ENCODE measurements at regions not wholly inside any gene's neighbourhood (a gene's known extent, or its start where the extent isn't known, plus 50 kb on each side); places are given as distances from the start of the nearest gene placed in this dataset.

DNA sequence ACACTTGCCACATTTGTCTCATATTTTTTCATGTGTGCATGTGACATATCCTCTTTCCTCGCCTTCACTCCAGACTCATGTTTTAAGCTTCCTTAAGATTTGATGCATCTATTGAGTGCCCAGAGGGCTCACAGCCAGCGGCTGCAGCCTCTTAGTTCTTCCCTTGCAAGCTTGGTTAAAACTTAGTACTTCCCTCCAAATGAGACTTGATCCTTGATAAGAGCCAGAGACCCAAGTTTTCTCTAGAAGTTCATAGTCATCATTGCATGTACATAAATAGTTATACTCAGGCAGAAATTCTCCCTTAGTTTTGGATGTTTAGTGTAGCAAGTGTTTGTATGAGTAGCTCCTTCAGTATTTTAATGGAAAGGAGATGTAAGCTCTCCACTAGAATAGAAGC, 337.6 kb upstream of the B3GALT2 start:
- ATAC-seq, result no peak

DNA sequence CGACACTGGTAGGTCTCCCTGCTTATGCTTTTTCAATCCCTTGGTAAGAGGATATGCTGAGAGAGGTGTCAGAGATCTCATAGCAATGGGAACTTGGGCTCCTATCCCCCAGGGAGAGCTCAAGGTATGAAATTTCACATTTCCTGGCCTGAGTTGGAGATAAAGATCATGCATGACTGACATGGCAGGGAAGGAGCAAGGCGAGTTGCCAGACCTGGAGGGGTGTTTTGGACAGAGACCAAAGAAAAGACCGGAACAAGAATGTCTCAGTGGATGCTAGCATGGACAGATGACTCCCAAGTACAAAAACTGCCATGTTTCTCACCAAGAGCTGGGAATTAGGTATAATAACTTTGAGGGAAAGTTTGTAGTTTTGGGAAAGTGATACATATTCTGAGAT, 334.1 kb upstream of the B3GALT2 start:
- TF ChIP-seq ZFP30 (CRISPR knock-in tag; IDR thresholded peaks at IDR 0.05) (no peak), SNAI2 (CRISPR knock-in tag; IDR thresholded peaks at IDR 0.05) (no peak), TOX (CRISPR knock-in tag; IDR thresholded peaks at IDR 0.05; ENCODE audit: borderline replicate concordance) (no peak), RARB (CRISPR knock-in tag; IDR thresholded peaks at IDR 0.05) (no peak), ZC3H10 (CRISPR knock-in tag; IDR thresholded peaks at IDR 0.05) (no peak), ZNF70 (CRISPR knock-in tag; IDR thresholded peaks at IDR 0.05) (no peak), ISL1 (CRISPR knock-in tag; IDR thresholded peaks at IDR 0.05) (no peak), ESRRG (CRISPR knock-in tag; IDR thresholded peaks at IDR 0.05) (no peak), GLIS3 (CRISPR knock-in tag; IDR thresholded peaks at IDR 0.05) (no peak), ZFP3 (CRISPR knock-in tag; IDR thresholded peaks at IDR 0.05) (no peak), PPARA (CRISPR knock-in tag; IDR thresholded peaks at IDR 0.05; ENCODE audit: borderline replicate concordance) (no peak), BACH2 (CRISPR knock-in tag; IDR thresholded peaks at IDR 0.05; ENCODE audit: borderline replicate concordance) (no peak)
- TF ChIP-seq, protein P1, sequence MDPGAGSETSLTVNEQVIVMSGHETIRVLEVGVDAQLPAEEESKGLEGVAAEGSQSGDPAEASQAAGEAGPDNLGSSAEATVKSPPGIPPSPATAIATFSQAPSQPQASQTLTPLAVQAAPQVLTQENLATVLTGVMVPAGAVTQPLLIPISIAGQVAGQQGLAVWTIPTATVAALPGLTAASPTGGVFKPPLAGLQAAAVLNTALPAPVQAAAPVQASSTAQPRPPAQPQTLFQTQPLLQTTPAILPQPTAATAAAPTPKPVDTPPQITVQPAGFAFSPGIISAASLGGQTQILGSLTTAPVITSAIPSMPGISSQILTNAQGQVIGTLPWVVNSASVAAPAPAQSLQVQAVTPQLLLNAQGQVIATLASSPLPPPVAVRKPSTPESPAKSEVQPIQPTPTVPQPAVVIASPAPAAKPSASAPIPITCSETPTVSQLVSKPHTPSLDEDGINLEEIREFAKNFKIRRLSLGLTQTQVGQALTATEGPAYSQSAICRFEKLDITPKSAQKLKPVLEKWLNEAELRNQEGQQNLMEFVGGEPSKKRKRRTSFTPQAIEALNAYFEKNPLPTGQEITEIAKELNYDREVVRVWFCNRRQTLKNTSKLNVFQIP (CRISPR knock-in tag; IDR thresholded peaks at IDR 0.05; ENCODE audit: borderline replicate concordance, low read depth), result no peak
- TF ChIP-seq, protein P2, sequence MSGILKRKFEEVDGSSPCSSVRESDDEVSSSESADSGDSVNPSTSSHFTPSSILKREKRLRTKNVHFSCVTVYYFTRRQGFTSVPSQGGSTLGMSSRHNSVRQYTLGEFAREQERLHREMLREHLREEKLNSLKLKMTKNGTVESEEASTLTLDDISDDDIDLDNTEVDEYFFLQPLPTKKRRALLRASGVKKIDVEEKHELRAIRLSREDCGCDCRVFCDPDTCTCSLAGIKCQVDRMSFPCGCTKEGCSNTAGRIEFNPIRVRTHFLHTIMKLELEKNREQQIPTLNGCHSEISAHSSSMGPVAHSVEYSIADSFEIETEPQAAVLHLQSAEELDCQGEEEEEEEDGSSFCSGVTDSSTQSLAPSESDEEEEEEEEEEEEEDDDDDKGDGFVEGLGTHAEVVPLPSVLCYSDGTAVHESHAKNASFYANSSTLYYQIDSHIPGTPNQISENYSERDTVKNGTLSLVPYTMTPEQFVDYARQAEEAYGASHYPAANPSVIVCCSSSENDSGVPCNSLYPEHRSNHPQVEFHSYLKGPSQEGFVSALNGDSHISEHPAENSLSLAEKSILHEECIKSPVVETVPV (CRISPR knock-in tag; IDR thresholded peaks at IDR 0.05), result no peak
- TF ChIP-seq, protein P3, sequence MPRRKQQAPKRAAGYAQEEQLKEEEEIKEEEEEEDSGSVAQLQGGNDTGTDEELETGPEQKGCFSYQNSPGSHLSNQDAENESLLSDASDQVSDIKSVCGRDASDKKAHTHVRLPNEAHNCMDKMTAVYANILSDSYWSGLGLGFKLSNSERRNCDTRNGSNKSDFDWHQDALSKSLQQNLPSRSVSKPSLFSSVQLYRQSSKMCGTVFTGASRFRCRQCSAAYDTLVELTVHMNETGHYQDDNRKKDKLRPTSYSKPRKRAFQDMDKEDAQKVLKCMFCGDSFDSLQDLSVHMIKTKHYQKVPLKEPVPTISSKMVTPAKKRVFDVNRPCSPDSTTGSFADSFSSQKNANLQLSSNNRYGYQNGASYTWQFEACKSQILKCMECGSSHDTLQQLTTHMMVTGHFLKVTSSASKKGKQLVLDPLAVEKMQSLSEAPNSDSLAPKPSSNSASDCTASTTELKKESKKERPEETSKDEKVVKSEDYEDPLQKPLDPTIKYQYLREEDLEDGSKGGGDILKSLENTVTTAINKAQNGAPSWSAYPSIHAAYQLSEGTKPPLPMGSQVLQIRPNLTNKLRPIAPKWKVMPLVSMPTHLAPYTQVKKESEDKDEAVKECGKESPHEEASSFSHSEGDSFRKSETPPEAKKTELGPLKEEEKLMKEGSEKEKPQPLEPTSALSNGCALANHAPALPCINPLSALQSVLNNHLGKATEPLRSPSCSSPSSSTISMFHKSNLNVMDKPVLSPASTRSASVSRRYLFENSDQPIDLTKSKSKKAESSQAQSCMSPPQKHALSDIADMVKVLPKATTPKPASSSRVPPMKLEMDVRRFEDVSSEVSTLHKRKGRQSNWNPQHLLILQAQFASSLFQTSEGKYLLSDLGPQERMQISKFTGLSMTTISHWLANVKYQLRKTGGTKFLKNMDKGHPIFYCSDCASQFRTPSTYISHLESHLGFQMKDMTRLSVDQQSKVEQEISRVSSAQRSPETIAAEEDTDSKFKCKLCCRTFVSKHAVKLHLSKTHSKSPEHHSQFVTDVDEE (CRISPR knock-in tag; IDR thresholded peaks at IDR 0.05), result no peak
- TF ChIP-seq, protein P4, sequence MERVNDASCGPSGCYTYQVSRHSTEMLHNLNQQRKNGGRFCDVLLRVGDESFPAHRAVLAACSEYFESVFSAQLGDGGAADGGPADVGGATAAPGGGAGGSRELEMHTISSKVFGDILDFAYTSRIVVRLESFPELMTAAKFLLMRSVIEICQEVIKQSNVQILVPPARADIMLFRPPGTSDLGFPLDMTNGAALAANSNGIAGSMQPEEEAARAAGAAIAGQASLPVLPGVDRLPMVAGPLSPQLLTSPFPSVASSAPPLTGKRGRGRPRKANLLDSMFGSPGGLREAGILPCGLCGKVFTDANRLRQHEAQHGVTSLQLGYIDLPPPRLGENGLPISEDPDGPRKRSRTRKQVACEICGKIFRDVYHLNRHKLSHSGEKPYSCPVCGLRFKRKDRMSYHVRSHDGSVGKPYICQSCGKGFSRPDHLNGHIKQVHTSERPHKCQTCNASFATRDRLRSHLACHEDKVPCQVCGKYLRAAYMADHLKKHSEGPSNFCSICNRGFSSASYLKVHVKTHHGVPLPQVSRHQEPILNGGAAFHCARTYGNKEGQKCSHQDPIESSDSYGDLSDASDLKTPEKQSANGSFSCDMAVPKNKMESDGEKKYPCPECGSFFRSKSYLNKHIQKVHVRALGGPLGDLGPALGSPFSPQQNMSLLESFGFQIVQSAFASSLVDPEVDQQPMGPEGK (CRISPR knock-in tag; IDR thresholded peaks at IDR 0.05; ENCODE audit: borderline replicate concordance), result no peak
- TF ChIP-seq, protein P5, sequence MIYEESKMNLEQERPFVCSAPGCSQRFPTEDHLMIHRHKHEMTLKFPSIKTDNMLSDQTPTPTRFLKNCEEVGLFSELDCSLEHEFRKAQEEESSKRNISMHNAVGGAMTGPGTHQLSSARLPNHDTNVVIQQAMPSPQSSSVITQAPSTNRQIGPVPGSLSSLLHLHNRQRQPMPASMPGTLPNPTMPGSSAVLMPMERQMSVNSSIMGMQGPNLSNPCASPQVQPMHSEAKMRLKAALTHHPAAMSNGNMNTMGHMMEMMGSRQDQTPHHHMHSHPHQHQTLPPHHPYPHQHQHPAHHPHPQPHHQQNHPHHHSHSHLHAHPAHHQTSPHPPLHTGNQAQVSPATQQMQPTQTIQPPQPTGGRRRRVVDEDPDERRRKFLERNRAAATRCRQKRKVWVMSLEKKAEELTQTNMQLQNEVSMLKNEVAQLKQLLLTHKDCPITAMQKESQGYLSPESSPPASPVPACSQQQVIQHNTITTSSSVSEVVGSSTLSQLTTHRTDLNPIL (CRISPR knock-in tag; IDR thresholded peaks at IDR 0.05; ENCODE audit: low read depth), result no peak
- ATAC-seq, result no peak

More for the DNA sequence above, 337.6 kb upstream of the B3GALT2 start:
- TF ChIP-seq, protein P3 (CRISPR knock-in tag; IDR thresholded peaks at IDR 0.05), result no peak
- TF ChIP-seq ZFP3 (CRISPR knock-in tag; IDR thresholded peaks at IDR 0.05), result no peak
- TF ChIP-seq SNAI2 (CRISPR knock-in tag; IDR thresholded peaks at IDR 0.05), result no peak

DNA sequence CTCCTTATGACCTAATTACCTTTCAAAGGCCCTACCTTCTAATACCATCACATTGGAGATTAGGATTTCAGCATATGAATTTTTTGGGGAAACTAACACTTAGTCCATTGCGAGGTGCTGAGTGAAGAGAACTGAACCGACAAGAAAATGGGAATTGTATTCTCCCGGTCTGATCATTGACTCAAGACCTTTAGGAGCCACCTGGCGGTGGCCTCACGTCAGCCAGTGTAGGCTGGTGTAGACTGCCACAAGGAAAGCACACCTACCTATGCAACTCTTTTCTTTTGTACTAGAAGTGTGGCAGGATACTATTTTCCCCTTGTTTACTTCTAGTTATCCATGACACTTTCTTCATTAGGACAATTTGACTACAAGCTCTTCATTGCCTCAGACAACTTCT, 333.5 kb upstream of the B3GALT2 start:
- TF ChIP-seq, protein P2 (CRISPR knock-in tag; IDR thresholded peaks at IDR 0.05), result no peak
- no peak for ATAC-seq
